Natural killer cell (primary cell): ENCODE measurements at regions not wholly inside any gene's neighbourhood (a gene's known extent, or its start where the extent isn't known, plus 50 kb on each side); places are given as distances from the start of the nearest gene placed in this dataset.

Experiments used
- ATAC-seq, 3 donors: fragments of 150-1000 bp in 2 of 3; fragments of 200-7000 bp in 1 of 3; cut with Tn5 transposase; 1 replicate in 1 of 3; 2 replicates in 2 of 3; pipeline ENCODE4 v1.10.0; 2021; ENCODE audit warnings: mild to moderate bottlenecking in 2 of 3, moderate library complexity in 2 of 3
- DNase-seq, 2 donors: peaks; one replicate each; pipeline versions ENCODE4 v3.0.0 to v3.0.0-alpha.2; 2013 to 2021; ENCODE audit warnings: mixed read lengths in 1 of 2
- H3K27ac ChIP-seq: one replicate; pipeline ENCODE4 v1.5.1; 2013; ENCODE audit warnings: mild to moderate bottlenecking, low read length
- H3K27me3 ChIP-seq: one replicate; pipeline ENCODE4 v1.6.1; 2013; ENCODE audit warnings: low read length; ENCODE audit not compliant: control insufficient read depth, insufficient read depth
- H3K36me3 ChIP-seq: one replicate; pipeline ENCODE4 v1.6.1; 2013; ENCODE audit warnings: low read length; ENCODE audit not compliant: control insufficient read depth, insufficient read depth
- H3K4me1 ChIP-seq: one replicate; pipeline ENCODE4 v1.6.1; 2013; ENCODE audit warnings: low read length; ENCODE audit not compliant: control insufficient read depth, insufficient read depth
- H3K4me3 ChIP-seq: one replicate; pipeline ENCODE4 v1.5.1; 2013; ENCODE audit warnings: low read length
- H3K9me3 ChIP-seq: one replicate; pipeline ENCODE4 v1.6.1; 2013; ENCODE audit warnings: low read length; ENCODE audit not compliant: control insufficient read depth, insufficient read depth
- H3K27ac Mint-ChIP-seq, 2 donors: one replicate each; pipeline ENCODE4 v1.8.0; 2022; ENCODE audit warnings: mild to moderate bottlenecking in 2 of 2, mixed read lengths in 2 of 2, moderate library complexity in 1 of 2
- H3K27me3 Mint-ChIP-seq, 2 donors: one replicate each; pipeline ENCODE4 v1.8.0; 2022; ENCODE audit warnings: low read depth in 2 of 2, mixed read lengths in 2 of 2
- H3K36me3 Mint-ChIP-seq: one replicate; pipeline ENCODE4 v1.8.0; 2022; ENCODE audit warnings: mixed read lengths
- H3K4me1 Mint-ChIP-seq, 2 donors: one replicate each; pipeline ENCODE4 v1.8.0; 2022; ENCODE audit warnings: mixed read lengths in 2 of 2
- H3K4me3 Mint-ChIP-seq: one replicate; pipeline ENCODE4 v1.8.0; 2022; ENCODE audit warnings: mild to moderate bottlenecking, moderate library complexity, mixed read lengths
- H3K9me3 Mint-ChIP-seq, 2 donors: one replicate each; pipeline ENCODE4 v1.8.0; 2022; ENCODE audit warnings: mixed read lengths in 2 of 2
- WGBS: methylation state at CpG from one replicate; pipeline ENCODE4 v1.1.7; 2013; ENCODE audit warnings: missing lambda C conversion rate; ENCODE audit not compliant: insufficient coverage; 5-methylcytosine and 5-hydroxymethylcytosine counted together
- intact Hi-C: fragments of 100-400 bp; cut with micrococcal nuclease; formaldehyde crosslinking; loops from one replicate; pipeline ENCODE4 v1.14.2; 2022
- TF ChIP-seq, protein P1 (sequence below): fragments of 200-600 bp; IDR thresholded peaks from one replicate; pipeline ENCODE4 v1.8.0; 2022; ENCODE audit warnings: antibody characterized with exemption

DNA sequence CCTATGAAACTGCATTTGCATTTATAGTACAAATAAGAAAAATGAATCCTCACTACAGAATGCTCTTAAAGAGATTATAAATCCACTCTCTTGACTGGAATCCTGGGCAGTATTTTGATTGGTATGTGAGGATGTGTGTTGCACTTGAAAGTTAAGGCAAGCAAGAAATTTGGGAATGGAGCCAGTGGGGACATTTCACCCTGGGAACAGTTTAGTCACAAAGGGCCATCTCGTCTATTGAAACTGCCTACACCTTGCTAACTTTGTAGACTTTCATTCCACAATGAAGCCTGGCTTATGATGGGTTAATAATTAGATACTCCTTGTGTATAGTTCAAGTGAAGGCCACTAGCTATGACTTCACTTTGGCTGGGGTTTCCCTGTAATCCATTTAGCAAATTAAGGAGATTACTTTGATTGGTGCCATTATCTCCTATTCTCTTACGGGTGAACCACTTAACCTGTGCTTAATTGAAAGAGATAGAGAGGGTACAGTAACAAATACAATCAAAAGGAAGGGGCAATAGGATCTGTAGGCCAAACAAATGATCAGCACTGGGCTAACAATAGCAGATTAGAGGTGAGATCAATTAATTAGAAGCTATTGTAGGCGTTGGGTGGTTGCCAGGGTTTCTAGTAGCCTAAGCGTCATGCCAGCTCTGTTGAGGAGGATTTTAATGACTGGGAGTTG, 146.9 kb upstream of the RARB start:
- Mint-ChIP-seq H3K36me3 (no peaks in the 10 kb centered on the region), H3K27me3 (peaks cover 0 to 6% of the 10 kb centered on the region in 2 donors), H3K4me1 (no peaks in the 10 kb centered on the region), H3K27ac (no peak overlapping the region), H3K9me3 (no peaks in the 10 kb centered on the region), H3K4me3 (no peak overlapping the region)
- WGBS = 91% methylated on average over 3 of the region's 4 CpGs
- intact Hi-C loops = no loop called here
- Histone ChIP-seq H3K27me3 (no peaks in the 10 kb centered on the region), H3K4me1 (no peaks in the 10 kb centered on the region), H3K9me3 (no peaks in the 10 kb centered on the region), H3K27ac (no peak overlapping the region), H3K36me3 (no peaks in the 10 kb centered on the region), H3K4me3 (no peak overlapping the region)
- ATAC-seq (no peak), DNase-seq (no peak)
- TF ChIP-seq, protein P1, sequence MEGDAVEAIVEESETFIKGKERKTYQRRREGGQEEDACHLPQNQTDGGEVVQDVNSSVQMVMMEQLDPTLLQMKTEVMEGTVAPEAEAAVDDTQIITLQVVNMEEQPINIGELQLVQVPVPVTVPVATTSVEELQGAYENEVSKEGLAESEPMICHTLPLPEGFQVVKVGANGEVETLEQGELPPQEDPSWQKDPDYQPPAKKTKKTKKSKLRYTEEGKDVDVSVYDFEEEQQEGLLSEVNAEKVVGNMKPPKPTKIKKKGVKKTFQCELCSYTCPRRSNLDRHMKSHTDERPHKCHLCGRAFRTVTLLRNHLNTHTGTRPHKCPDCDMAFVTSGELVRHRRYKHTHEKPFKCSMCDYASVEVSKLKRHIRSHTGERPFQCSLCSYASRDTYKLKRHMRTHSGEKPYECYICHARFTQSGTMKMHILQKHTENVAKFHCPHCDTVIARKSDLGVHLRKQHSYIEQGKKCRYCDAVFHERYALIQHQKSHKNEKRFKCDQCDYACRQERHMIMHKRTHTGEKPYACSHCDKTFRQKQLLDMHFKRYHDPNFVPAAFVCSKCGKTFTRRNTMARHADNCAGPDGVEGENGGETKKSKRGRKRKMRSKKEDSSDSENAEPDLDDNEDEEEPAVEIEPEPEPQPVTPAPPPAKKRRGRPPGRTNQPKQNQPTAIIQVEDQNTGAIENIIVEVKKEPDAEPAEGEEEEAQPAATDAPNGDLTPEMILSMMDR = no peak

DNA sequence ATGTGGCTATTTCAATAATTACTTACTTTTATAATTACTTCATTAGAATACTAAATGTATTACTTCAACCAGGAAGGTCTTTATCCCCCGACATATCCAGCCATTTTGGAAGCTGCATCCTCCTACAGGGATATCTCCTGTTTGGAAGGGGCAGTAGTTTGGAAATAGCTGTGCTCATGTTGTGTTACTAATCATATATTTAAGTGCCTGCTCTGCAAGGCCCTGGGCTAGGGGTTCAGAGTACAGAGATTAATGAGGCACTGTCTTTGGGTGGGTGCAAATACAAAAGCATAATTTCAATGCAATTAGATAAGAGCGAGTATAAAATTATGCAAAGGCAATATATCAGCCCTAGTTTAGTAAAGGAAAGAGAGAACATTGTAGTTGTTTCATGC, 146.3 kb upstream of the RARB start:
- intact Hi-C loops = no loop called here
- H3K36me3 ChIP-seq = no peaks in the 10 kb centered on the region
- no peak for DNase-seq
- no peaks in the 10 kb centered on the region for H3K36me3 Mint-ChIP-seq
- H3K27ac Mint-ChIP-seq = no peak overlapping the region
- TF ChIP-seq, protein P1 = no peak
- H3K27me3 Mint-ChIP-seq = peaks cover 0 to 9% of the 10 kb centered on the region in 2 donors
- H3K27ac ChIP-seq = no peak overlapping the region
- no peak for ATAC-seq
- H3K4me3 Mint-ChIP-seq = no peak overlapping the region
- no peaks in the 10 kb centered on the region for H3K4me1 Mint-ChIP-seq
- H3K4me1 ChIP-seq = no peaks in the 10 kb centered on the region
- H3K4me3 ChIP-seq = no peak overlapping the region
- H3K9me3 ChIP-seq = no peaks in the 10 kb centered on the region
- H3K9me3 Mint-ChIP-seq = peaks cover 0 to 2% of the 10 kb centered on the region in 2 donors
- H3K27me3 ChIP-seq = no peaks in the 10 kb centered on the region
- 88% methylated on average over 1 of the region's 2 CpGs for WGBS

DNA sequence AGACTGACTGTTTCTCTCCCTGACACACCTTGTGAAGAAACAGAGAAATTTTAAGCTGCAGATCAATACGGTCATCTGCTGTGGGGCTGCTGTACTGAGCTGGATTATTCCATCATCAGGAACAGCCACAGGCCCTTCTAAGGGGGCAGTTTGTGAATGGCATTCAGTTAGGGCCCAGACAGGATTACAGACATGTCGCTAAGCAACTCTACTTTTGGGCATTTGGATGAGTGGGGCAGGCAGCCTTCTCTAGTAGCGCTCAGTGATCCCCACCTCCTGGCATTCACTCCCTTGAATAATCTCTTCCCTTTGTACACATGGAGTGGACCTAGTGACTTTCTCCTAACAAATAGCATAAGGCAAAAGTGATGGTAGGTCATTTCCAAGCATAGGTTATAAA, 144.4 kb upstream of the RARB start:
- Histone ChIP-seq H3K27me3 (no peaks in the 10 kb centered on the region), H3K27ac (no peak overlapping the region), H3K36me3 (no peaks in the 10 kb centered on the region), H3K9me3 (no peaks in the 10 kb centered on the region), H3K4me3 (no peak overlapping the region), H3K4me1 (no peaks in the 10 kb centered on the region)
- Mint-ChIP-seq H3K27me3 (peaks cover 0 to 9% of the 10 kb centered on the region in 2 donors), H3K36me3 (no peaks in the 10 kb centered on the region), H3K9me3 (peaks cover 0 to 2% of the 10 kb centered on the region in 2 donors), H3K4me3 (no peak overlapping the region), H3K4me1 (no peaks in the 10 kb centered on the region), H3K27ac (no peak overlapping the region)
- no peak for DNase-seq
- WGBS = 78% methylated on average over 2 of the region's 3 CpGs
- TF ChIP-seq, protein P1 = no peak
- intact Hi-C loops = no loop called here
- no peak for ATAC-seq

DNA sequence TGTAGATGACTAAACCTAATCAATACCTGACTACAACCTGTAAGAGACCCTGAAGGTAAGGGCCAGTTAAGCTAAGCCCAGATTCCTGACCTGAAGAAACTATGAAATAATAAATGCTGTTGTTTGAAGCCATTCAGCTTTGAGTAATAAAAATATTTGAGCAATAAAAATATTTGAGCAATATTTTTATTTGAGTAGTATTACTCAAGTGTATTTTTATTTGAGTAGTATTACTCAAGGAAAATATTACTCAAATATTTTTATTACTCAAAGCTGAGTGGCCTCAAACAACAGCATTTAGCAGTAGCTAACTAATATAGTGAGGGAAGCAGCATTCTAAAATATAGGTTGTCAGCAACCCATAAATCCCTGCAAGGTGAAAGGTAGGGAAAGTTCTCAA, 143.8 kb upstream of the RARB start:
- Mint-ChIP-seq H3K9me3 (peaks cover 0 to 2% of the 10 kb centered on the region in 2 donors), H3K36me3 (no peaks in the 10 kb centered on the region), H3K4me1 (no peaks in the 10 kb centered on the region), H3K27ac (no peak overlapping the region), H3K4me3 (no peak overlapping the region), H3K27me3 (peaks cover 0 to 9% of the 10 kb centered on the region in 2 donors)
- Histone ChIP-seq H3K36me3 (no peaks in the 10 kb centered on the region), H3K4me3 (no peak overlapping the region), H3K27ac (no peak overlapping the region), H3K9me3 (no peaks in the 10 kb centered on the region), H3K4me1 (no peaks in the 10 kb centered on the region), H3K27me3 (no peaks in the 10 kb centered on the region)
- TF ChIP-seq, protein P1 = no peak
- ATAC-seq (no peak), DNase-seq (no peak)
- intact Hi-C loops = no loop called here
